KOPT-K1 (cell line): ENCODE measurements at regions not wholly inside any gene's neighbourhood (a gene's known extent, or its start where the extent isn't known, plus 50 kb on each side); places are given as distances from the start of the nearest gene placed in this dataset.

Source experiments
- H3K27ac ChIP-seq: fragments of 200-600 bp; sonication (generic); 2 replicates; pipeline ENCODE4 v1.5.1; 2016; ENCODE audit warnings: antibody characterized with exemption, mild to moderate bottlenecking, low read depth, low read length; ENCODE audit not compliant: poor library complexity, severe bottlenecking
- H3K36me3 ChIP-seq: fragments of 200-600 bp; sonication (generic); 2 replicates; pipeline ENCODE4 v1.5.1; 2017; ENCODE audit warnings: antibody characterized with exemption, mild to moderate bottlenecking, low read length, moderate library complexity; ENCODE audit not compliant: insufficient read depth
- H3K9me3 ChIP-seq: fragments of 200-600 bp; sonication (generic); 2 replicates; pipeline ENCODE4 v1.5.1; 2017; ENCODE audit warnings: antibody characterized with exemption, low read length, mild to moderate bottlenecking; ENCODE audit not compliant: insufficient read depth, poor library complexity, severe bottlenecking

DNA sequence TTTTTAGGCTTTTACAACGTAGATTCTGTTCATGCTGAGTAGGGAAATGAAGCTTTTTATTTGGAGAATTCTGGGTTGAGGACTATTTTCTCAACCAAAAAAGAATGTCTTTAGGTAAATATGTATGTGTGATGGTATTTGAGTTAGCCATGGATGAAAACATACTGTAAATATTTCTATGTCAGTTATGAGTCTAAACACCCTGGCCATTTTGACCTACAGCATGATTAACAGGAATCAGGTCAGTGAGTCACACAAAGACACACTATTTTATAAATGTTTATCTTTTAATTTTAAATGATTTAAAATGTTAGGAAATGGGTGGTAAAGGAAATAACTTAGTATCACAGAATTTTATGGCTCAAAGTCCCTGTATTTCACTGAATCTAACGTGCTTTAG, 851.7 kb upstream of the MAP3K7 start:
- Histone ChIP-seq H3K36me3 (no peaks in the 10 kb centered on the region), H3K27ac (no peak overlapping the region), H3K9me3 (no peaks in the 10 kb centered on the region)

DNA sequence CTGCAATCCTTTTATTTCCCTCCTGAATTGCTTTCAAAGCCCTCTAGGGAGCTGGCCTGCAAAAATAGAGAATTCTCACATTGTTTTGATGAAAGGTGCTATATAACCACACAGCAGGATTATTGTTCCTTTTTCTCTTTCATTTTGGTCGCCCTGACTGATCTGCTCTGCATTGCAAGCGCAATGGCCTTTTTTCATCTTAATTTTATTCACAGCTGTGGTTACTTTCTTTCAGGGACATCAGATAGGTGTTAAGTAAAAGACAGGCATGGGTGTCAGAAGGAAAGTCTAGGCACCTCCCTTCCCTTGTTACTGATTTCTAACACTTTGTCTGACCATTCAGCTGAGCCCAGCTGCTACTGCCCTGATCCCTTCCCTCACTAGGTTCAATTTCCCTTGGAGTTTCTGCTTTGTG, 850.5 kb upstream of the MAP3K7 start:
- H3K9me3 ChIP-seq, result no peaks in the 10 kb centered on the region
- no peak overlapping the region for H3K27ac ChIP-seq
- no peaks in the 10 kb centered on the region for H3K36me3 ChIP-seq

DNA sequence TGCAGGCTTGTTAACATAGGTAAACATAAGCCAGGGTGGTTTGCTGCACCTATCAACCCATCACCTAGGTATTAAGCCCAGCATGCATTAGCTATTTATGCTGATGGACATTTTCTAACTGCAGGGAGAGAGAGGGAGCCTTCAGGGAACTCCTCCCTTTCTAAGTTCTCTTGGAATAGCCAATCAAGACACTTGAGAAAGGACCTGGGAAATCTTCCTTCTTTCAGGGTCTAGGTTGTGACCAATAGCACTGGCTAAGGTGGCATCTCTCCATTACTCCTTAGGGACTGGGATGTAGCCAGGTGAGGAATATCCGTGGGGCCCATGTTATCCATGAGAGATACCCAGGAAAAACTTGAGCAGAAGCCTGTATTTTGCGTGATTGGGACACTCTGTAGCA, 849.6 kb upstream of the MAP3K7 start:
- H3K36me3 ChIP-seq, result no peaks in the 10 kb centered on the region
- no peaks in the 10 kb centered on the region for H3K9me3 ChIP-seq

DNA sequence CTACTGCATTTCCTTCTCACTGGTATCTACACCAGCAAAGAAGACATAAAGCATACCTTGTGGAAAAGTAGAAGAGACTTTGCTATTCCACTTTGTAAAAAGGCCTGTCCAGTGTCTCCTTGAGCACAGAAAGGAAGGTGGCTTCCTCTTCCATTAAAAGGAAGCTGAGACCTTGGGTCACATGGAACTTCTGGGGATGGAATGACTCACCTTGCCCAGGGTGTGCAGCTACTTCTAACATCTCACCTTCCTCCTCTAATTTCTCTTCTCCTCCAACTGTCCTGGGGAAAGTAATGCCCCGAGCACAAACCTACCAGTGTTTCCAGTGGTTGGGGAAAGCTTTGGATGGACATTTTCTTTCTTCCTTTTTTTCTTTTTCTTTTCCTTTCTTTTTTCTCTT, 848.8 kb upstream of the MAP3K7 start:
- H3K9me3 ChIP-seq, result no peaks in the 10 kb centered on the region
- no peaks in the 10 kb centered on the region for H3K36me3 ChIP-seq
- no peak overlapping the region for H3K27ac ChIP-seq

More for the DNA sequence above, 849.6 kb upstream of the MAP3K7 start:
- no peak overlapping the region for H3K27ac ChIP-seq

DNA sequence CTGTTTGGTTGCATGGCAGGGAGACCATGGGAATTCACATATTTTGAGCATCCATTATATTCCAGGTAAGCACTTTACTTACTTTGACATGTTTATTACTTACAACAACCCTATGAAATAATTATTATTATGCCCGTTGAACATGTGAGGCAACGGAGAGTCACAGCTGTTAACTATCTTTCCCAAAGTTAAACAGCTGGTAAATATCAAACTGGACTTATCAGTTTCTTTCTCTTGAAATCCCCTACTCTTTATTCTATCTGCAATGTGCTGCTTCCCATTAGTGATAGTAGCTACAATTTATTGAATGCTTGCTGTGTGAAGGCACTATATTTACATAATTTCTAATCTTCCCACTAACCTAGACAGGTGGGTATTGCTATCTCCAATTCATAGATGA, 847.7 kb upstream of the MAP3K7 start:
- no peaks in the 10 kb centered on the region for H3K9me3 ChIP-seq
- no peak overlapping the region for H3K27ac ChIP-seq
- no peaks in the 10 kb centered on the region for H3K36me3 ChIP-seq

DNA sequence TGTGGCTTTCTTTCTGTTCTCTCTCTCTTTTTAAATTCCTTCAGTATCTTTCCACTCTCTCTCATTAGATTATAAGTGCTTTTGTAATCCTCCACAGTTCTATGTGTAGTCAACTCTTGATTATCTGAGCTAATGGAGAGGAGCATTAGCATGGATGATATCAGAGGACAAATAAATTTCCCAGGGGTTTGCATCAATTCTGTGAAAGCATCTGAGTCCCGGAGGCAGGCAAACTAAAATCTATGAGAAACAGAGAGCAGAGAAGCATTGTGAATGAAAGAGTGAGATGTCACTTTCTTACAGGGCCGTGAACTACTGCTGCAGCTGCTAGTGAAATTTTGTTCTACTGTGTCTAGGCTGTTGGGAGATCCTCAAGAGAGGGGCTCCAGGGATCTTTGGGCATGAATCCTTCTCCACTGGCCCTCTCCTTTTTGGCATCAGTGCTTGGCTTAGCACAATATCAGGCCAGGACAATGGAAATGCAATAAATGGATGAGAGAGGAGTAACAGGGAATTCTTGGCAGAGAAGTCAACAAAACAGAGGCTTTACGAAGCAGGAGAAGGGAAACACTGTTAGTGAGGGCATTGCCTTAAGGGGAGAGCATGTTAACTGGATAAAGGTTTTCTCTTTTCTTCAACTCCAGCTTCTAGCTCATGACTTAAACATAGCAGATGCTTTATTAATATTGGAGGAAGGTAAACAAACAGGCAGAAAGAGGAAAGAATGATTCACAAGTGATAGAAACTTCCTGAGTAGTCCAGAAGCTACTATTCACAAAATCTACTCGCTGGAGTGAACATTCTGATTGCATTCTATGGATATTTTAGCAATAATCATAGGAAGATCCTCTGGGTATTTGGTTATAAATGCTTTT, 847.0 kb upstream of the MAP3K7 start:
- no peaks in the 10 kb centered on the region for H3K36me3 ChIP-seq
- H3K27ac ChIP-seq, result no peak overlapping the region
- H3K9me3 ChIP-seq, result no peaks in the 10 kb centered on the region

DNA sequence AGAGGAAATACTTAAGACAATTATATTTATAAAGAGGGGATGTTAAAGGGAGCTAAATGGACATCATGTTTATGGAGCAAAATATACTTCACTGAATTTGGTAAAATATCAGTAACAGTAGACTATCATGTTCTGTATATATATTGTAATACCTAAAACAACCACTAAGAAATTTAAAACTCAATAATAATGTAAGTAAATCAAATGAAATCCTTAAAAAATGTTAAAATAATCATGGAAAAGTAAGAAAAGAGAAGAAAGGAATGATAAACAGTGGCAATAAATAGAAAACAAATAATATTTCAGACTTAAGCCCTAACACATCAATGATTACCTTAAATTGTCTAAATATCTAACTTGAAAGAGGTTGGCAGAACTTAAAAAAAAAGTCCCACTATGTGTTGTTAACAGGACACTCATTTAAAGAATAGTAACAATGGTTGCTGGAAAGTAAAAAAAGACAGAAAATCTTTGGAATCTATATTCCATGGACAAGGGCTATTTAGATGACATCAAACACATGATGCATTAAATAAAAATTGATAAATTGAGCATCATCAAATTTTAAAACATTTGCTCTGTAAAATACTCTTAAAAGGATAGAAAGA, 842.2 kb upstream of the MAP3K7 start:
- no peaks in the 10 kb centered on the region for H3K9me3 ChIP-seq
- H3K36me3 ChIP-seq, result no peaks in the 10 kb centered on the region
- no peak overlapping the region for H3K27ac ChIP-seq

DNA sequence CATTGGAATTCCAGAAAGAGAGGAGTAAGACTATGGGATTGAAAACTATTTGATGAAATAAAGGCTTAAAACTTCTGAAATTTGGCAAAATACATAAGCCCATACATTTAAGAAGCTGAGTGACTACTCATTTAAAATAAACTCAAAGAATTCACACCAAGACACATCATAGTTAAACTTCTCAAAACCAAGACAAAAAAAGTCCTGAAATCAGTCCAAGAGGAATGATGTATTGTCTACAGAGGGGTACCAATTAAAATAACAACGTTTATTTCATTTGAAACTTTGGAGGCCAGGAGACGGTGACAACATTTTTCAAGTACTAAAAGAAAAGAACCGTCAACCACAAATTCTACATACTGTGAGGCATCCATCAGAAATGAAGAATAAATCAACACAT, 841.4 kb upstream of the MAP3K7 start:
- Histone ChIP-seq H3K9me3 (no peaks in the 10 kb centered on the region), H3K27ac (no peak overlapping the region), H3K36me3 (no peaks in the 10 kb centered on the region)

DNA sequence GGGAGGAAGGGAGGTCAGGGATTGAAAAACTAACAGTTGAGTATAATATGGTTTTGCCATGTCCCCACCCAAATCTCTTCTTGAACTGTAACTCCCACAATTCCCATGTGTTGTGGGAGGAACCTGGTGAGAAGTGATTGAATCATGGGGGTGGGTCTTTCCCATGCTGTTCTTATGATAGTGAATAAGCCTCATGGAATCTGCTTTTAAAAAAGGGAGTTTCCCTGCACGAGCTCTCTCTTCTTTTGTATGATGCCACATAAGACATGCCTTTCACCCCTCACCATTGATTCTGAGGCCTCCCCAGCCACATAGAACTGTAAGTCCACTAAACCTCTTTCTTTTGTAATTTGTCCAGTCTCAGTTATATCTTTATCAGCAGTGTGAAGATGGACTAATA, 833.4 kb upstream of the MAP3K7 start:
- Histone ChIP-seq H3K9me3 (no peaks in the 10 kb centered on the region), H3K36me3 (no peaks in the 10 kb centered on the region), H3K27ac (no peak overlapping the region)

DNA sequence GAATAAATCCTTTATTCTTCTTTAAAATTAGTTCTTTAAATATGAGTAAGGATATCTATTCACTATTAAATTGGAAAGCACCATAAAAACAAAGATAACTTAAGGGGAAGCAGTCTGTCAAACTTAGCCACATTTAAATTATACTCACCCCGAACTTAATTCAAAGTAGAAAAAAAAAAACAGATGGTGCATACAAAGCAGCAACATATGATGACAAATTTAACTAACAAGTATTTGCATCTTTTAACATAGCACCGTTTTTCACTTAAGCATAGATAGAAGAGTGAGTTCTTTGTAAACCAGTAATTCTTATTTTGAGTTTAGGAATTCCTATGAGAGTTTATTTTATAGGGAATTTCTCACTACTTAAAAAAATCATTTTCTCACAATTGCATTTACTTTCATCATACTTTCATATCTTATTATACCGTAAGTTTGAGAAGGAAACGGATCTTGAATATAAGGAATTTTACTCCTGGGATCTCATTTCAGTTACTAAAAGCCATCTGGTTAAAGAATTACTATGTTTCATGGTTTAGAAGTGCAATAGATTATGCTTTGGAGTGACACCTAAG, 828.2 kb upstream of the MAP3K7 start:
- H3K27ac ChIP-seq, result no peak overlapping the region
- H3K36me3 ChIP-seq, result no peaks in the 10 kb centered on the region
- no peaks in the 10 kb centered on the region for H3K9me3 ChIP-seq

DNA sequence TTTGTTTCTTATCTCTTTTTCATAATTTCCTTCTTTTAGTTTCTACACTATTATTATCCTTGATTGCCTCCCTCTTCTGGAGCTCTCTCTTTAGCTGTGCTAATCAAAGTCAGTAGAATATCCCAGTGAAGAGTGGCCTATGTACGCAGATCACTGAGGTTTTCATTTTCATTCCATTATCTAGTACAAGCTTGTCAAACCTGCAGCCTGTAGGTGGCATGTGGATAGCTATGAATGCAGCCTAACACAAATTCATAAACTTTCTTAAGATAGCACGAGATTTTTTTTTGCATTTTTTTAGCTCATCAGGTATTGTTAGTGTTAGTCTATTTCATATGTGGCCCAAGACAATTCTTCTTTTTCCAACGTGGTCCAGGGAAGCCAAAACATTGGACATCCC, 825.7 kb upstream of the MAP3K7 start:
- H3K36me3 ChIP-seq, result no peaks in the 10 kb centered on the region
- no peak overlapping the region for H3K27ac ChIP-seq
- no peaks in the 10 kb centered on the region for H3K9me3 ChIP-seq

DNA sequence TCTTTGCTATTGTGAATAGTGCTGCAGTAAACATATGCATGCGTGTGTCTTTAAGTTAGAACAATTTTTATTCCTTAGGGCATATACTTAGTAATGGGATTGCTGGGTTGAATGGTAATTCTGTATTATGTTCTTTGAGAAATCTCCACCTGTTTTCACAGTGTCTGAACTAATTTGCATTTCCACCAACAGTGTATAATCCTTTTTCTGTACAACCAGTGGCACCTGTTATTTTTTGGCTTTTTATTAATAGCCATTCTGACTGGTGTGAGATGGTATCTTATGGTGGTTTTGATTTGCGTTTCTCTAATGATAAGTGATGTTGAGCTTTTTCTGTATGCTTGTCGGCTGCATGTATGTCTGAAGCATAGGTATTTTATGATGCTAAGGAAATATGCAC, 820.8 kb upstream of the MAP3K7 start:
- Histone ChIP-seq H3K36me3 (no peaks in the 10 kb centered on the region), H3K27ac (no peak overlapping the region), H3K9me3 (no peaks in the 10 kb centered on the region)

DNA sequence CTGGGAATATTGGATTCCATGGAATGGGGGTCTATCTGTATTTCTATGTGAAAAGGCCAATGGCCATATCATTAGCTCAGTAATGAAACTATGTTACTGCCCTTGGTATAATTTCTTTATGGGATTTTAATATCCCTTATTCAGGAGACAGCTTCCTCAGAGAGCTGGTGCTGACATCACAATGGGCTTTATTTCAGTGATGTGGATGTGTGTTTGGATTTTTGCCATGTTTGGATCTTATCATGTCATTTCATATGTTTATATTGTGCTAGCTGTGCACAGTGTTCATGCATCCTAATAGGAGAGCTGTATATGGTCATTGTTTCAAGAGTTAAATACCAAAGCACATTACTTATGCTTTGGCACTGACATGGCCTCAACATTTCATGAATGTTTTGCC, 806.1 kb upstream of the MAP3K7 start:
- Histone ChIP-seq H3K9me3 (no peaks in the 10 kb centered on the region), H3K27ac (no peak overlapping the region), H3K36me3 (no peaks in the 10 kb centered on the region)

DNA sequence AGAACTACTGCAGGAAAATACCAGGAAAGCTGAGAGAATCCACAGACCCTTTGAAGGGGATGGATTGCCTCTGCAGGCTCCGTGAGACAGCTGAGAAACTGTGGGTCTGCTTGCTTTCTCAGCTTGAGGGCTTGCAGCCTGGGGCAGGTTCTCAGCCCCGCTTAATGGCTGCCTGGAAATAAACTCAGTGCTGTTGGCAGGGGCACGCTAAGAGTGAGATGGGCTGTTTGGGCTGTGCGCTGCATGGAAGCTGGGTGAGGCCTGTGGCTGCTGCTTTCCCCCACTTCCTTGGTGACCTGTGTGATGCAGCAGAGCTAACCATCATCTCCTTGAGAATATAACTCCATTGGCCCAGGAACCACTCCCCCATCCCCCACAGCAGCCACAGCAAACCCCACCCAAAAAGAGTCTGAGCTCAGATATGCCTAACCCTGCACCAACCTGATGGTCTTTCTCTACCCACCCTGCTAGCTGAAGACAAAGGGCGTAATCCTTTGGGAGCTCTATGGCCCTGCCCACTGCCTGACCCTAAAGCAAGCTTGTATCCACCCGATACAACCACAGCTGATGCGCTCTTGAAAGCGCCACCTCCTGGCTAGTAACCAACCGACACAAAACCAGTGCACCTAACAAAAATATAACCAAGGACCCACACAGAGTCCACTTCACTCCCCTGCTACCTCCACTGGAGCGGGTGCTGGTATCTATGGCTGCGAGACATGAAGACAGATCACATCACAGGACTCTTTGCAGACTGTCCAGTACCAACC, 800.6 kb upstream of the MAP3K7 start:
- H3K36me3 ChIP-seq, result no peaks in the 10 kb centered on the region
- H3K9me3 ChIP-seq, result no peaks in the 10 kb centered on the region
- no peak overlapping the region for H3K27ac ChIP-seq

DNA sequence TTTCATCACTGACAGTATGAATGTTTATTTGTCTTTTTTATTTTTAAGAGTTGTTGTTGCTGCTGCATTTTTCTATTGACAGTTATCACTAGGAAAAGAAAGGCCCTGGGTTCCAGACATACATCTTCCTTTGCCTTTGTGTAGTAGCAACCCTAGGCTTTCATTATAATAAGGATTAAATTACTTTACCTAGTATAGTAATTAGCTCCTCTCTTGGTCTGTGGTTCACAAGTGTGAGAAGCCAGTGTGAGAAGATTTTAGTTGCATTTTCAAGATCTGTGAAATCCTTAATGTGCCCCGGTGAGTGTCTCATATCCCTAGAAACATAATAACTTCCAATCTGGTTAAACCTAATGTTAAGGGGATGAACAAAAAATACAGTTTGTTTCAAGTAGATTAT, 799.3 kb upstream of the MAP3K7 start:
- H3K27ac ChIP-seq, result no peak overlapping the region
- no peaks in the 10 kb centered on the region for H3K36me3 ChIP-seq

More for the DNA sequence above, 799.3 kb upstream of the MAP3K7 start:
- no peaks in the 10 kb centered on the region for H3K9me3 ChIP-seq
